CD14-positive monocyte (primary cell): ENCODE measurements at regions not wholly inside any gene's neighbourhood (a gene's known extent, or its start where the extent isn't known, plus 50 kb on each side); places are given as distances from the start of the nearest gene placed in this dataset.

Source experiments
- DNase-seq, 3 donors: peaks; one replicate each; pipeline ENCODE4 v3.0.0-alpha.2; 2011 to 2022
- H2AFZ ChIP-seq: 2 replicates; pipeline ENCODE4 v1.6.0; 2012; ENCODE audit warnings: mild to moderate bottlenecking, low read depth, low read length, inconsistent platforms; ENCODE audit not compliant: insufficient read depth, poor library complexity, severe bottlenecking
- H3K27ac ChIP-seq, 2 donors: 1 replicate in 1 of 2; 2 replicates in 1 of 2; pipeline ENCODE4 v1.5.1; 2012 to 2013; ENCODE audit warnings: low read length in 2 of 2, control low read depth in 1 of 2, inconsistent platforms in 1 of 2, low read depth in 1 of 2, mild to moderate bottlenecking in 1 of 2
- H3K27me3 ChIP-seq, 2 donors: one replicate each; pipeline versions ENCODE4 v1.6.0 to v1.6.1; 2011 to 2013; ENCODE audit warnings: low read length in 2 of 2; ENCODE audit not compliant: control insufficient read depth in 2 of 2, insufficient read depth in 2 of 2
- H3K36me3 ChIP-seq, 2 donors: replicated peaks in 1 of 2; 1 replicate in 1 of 2; 2 replicates in 1 of 2; pipeline versions ENCODE4 v1.5.1 to v1.6.1; 2012 to 2013; ENCODE audit warnings: low read length in 2 of 2, control low read depth in 1 of 2, inconsistent platforms in 1 of 2, mild to moderate bottlenecking in 1 of 2; ENCODE audit not compliant: insufficient read depth in 2 of 2, control insufficient read depth in 1 of 2
- H3K4me1 ChIP-seq, 2 donors: 1 replicate in 1 of 2; 2 replicates in 1 of 2; pipeline versions ENCODE4 v1.5.1 to v1.6.1; 2012 to 2013; ENCODE audit warnings: low read length in 2 of 2, control low read depth in 1 of 2, inconsistent platforms in 1 of 2, mild to moderate bottlenecking in 1 of 2, moderate library complexity in 1 of 2; ENCODE audit not compliant: insufficient read depth in 2 of 2, control insufficient read depth in 1 of 2
- H3K4me2 ChIP-seq: replicated peaks from 2 replicates; pipeline ENCODE3; 2012; ENCODE audit warnings: low read length, moderate library complexity, mild to moderate bottlenecking; ENCODE audit not compliant: poor library complexity, severe bottlenecking; ENCODE audit errors: extremely low read depth
- H3K4me3 ChIP-seq, 3 experiments: fragments of 200-600 bp in 1 of 3; sonication (generic) in 1 of 3; replicated peaks in 1 of 3; 1 replicate in 2 of 3; 2 replicates in 1 of 3; pipeline ENCODE4 v1.5.1; 2011 to 2013; ENCODE audit warnings: low read length in 3 of 3, mild to moderate bottlenecking in 3 of 3, control low read depth in 2 of 3, low read depth in 2 of 3, inconsistent platforms in 1 of 3, moderate library complexity in 1 of 3
- H3K79me2 ChIP-seq: 2 replicates; pipeline ENCODE4 v1.6.0; 2012; ENCODE audit warnings: mild to moderate bottlenecking, control low read depth, inconsistent platforms, low read length, moderate library complexity; ENCODE audit not compliant: insufficient read depth
- H3K9ac ChIP-seq: 2 replicates; pipeline ENCODE4 v1.6.0; 2017; ENCODE audit warnings: low read length, mild to moderate bottlenecking; ENCODE audit not compliant: insufficient read depth, poor library complexity, severe bottlenecking
- H3K9me3 ChIP-seq, 2 donors: replicated peaks in 1 of 2; 1 replicate in 1 of 2; 2 replicates in 1 of 2; pipeline versions ENCODE4 v1.5.1 to v1.6.1; 2012 to 2013; ENCODE audit warnings: low read length in 2 of 2, control low read depth in 1 of 2; ENCODE audit not compliant: control insufficient read depth in 1 of 2, insufficient read depth in 1 of 2
- H4K20me1 ChIP-seq: 2 replicates; pipeline ENCODE4 v1.6.0; 2012; ENCODE audit warnings: mild to moderate bottlenecking, low read length, control low read depth, moderate library complexity; ENCODE audit not compliant: insufficient read depth
- H3K27ac Mint-ChIP-seq, 7 donors: one replicate each; pipeline ENCODE4 v1.8.0; 2020; ENCODE audit warnings: mild to moderate bottlenecking in 7 of 7, mixed read lengths in 7 of 7, moderate library complexity in 6 of 7, inconsistent platforms in 2 of 7
- H3K27me3 Mint-ChIP-seq, 3 donors: one replicate each; pipeline ENCODE4 v1.8.0; 2021 to 2022; ENCODE audit warnings: low read depth in 3 of 3, mild to moderate bottlenecking in 3 of 3, mixed read lengths in 3 of 3, moderate library complexity in 3 of 3, inconsistent platforms in 1 of 3
- H3K36me3 Mint-ChIP-seq, 2 donors: one replicate each; pipeline ENCODE4 v1.8.0; 2020; ENCODE audit warnings: mixed read lengths in 2 of 2, inconsistent platforms in 1 of 2, mild to moderate bottlenecking in 1 of 2
- H3K4me1 Mint-ChIP-seq: one replicate; pipeline ENCODE4 v1.8.0; 2020; ENCODE audit warnings: mild to moderate bottlenecking, mixed read lengths
- H3K4me3 Mint-ChIP-seq, 2 donors: one replicate each; pipeline ENCODE4 v1.8.0; 2020; ENCODE audit warnings: mild to moderate bottlenecking in 2 of 2, mixed read lengths in 2 of 2, moderate library complexity in 1 of 2
- H3K9me3 Mint-ChIP-seq, 7 donors: one replicate each; pipeline ENCODE4 v1.8.0; 2020 to 2022; ENCODE audit warnings: mixed read lengths in 7 of 7, mild to moderate bottlenecking in 6 of 7, moderate library complexity in 6 of 7, inconsistent platforms in 2 of 7
- WGBS: methylation state at CpG from one replicate; pipeline ENCODE4 v1.1.5; 2013; ENCODE audit warnings: missing lambda C conversion rate; ENCODE audit not compliant: insufficient coverage; 5-methylcytosine and 5-hydroxymethylcytosine counted together
- intact Hi-C, 2 donors: fragments of 100-400 bp; cut with micrococcal nuclease; formaldehyde crosslinking; loops; one replicate each; pipeline versions ENCODE4 v1.15.0 to v1.15.1; 2023
- TF ChIP-seq, protein P1 (sequence below): fragments of 200-600 bp; IDR thresholded peaks from one replicate; pipeline ENCODE4 v1.8.0; 2022; ENCODE audit warnings: antibody characterized with exemption, mild to moderate bottlenecking

DNA sequence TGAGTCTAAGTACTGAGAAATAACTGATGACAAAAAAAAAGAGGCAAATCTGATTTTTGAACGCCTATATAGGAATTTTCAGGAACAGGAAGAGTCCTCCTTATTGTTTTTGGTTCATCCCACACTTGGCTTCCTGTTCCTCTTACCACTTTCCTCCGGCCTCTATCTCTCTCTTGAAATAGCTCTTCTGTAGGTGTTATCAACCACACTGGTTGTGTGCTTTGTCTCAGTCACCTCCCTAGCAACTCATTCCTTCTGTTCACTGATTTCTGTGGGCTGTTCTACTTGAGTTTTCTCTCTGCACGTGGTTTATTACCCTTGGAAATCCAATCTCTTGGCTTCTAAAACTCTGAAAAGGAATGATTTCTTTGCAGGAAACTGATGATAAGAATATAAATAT is 78.7 kb upstream of the C11orf87 start:
- TF ChIP-seq, protein P1, sequence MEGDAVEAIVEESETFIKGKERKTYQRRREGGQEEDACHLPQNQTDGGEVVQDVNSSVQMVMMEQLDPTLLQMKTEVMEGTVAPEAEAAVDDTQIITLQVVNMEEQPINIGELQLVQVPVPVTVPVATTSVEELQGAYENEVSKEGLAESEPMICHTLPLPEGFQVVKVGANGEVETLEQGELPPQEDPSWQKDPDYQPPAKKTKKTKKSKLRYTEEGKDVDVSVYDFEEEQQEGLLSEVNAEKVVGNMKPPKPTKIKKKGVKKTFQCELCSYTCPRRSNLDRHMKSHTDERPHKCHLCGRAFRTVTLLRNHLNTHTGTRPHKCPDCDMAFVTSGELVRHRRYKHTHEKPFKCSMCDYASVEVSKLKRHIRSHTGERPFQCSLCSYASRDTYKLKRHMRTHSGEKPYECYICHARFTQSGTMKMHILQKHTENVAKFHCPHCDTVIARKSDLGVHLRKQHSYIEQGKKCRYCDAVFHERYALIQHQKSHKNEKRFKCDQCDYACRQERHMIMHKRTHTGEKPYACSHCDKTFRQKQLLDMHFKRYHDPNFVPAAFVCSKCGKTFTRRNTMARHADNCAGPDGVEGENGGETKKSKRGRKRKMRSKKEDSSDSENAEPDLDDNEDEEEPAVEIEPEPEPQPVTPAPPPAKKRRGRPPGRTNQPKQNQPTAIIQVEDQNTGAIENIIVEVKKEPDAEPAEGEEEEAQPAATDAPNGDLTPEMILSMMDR: no peak

DNA sequence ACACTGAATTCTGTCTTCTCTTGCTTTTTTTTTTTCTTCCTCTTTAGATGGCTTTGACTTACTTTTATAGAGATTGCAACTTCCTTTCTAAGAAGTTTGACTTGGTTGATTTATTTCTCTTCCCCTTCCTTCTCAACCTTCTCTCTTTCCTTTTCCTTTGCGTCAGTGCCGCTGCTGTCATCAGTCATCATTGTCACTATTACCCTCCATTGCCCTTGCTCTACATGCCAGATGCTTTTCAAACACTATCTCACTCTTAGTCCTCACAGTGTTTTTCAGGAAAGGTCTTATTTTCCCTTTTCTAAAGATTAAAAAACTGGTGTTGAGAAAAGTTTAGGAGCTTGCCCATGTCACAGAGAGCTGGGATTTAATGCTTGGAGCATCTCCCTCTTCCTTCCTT is 74.7 kb upstream of the C11orf87 start:
- Mint-ChIP-seq H3K27me3 (no peaks in the 10 kb centered on the region), H3K4me3 (no peak overlapping the region), H3K4me1 (no peaks in the 10 kb centered on the region), H3K9me3 (peaks cover 2 to 13% (median 6%) of the 10 kb centered on the region in 7 donors), H3K27ac (no peak overlapping the region), H3K36me3 (no peaks in the 10 kb centered on the region)
- Histone ChIP-seq H3K4me2 (no peak overlapping the region), H3K36me3 (no peaks in the 10 kb centered on the region), H3K27me3 (no peaks in the 10 kb centered on the region), H3K27ac (no peak overlapping the region), H3K4me1 (no peaks in the 10 kb centered on the region), H2AFZ (no peak overlapping the region), H3K4me3 (no peak overlapping the region), H3K9me3 (peaks cover 0 to 4% of the 10 kb centered on the region in 2 donors), H4K20me1 (no peaks in the 10 kb centered on the region), H3K9ac (no peak overlapping the region), H3K79me2 (no peaks in the 10 kb centered on the region)
- intact Hi-C loops: no loop called here
- TF ChIP-seq, protein P1: no peak
- 0% methylated on average over 2 of the region's 2 CpGs for WGBS
- no peak for DNase-seq

More for the DNA sequence above, 78.7 kb upstream of the C11orf87 start:
- Histone ChIP-seq H3K27me3 (no peaks in the 10 kb centered on the region), H3K9me3 (peaks cover 0 to 4% of the 10 kb centered on the region in 2 donors), H4K20me1 (no peaks in the 10 kb centered on the region), H3K27ac (no peak overlapping the region), H3K4me1 (no peaks in the 10 kb centered on the region), H3K79me2 (no peaks in the 10 kb centered on the region), H3K4me3 (no peak overlapping the region), H3K9ac (no peak overlapping the region), H2AFZ (no peak overlapping the region), H3K36me3 (no peaks in the 10 kb centered on the region), H3K4me2 (no peak overlapping the region)
- DNase-seq: no peak
- Mint-ChIP-seq H3K4me3 (no peak overlapping the region), H3K27me3 (no peaks in the 10 kb centered on the region), H3K9me3 (peaks cover 2 to 8% (median 5%) of the 10 kb centered on the region in 7 donors), H3K27ac (no peak overlapping the region), H3K36me3 (no peaks in the 10 kb centered on the region), H3K4me1 (no peaks in the 10 kb centered on the region)
- intact Hi-C loops: no loop called here
- no CpG with 5 or more reads among the region's 3 CpGs for WGBS
